ENCODE measurements at regions not wholly inside any gene's neighbourhood (a gene's known extent, or its start where the extent isn't known, plus 50 kb on each side); places are given as distances from the start of the nearest gene placed in this dataset.

DNA sequence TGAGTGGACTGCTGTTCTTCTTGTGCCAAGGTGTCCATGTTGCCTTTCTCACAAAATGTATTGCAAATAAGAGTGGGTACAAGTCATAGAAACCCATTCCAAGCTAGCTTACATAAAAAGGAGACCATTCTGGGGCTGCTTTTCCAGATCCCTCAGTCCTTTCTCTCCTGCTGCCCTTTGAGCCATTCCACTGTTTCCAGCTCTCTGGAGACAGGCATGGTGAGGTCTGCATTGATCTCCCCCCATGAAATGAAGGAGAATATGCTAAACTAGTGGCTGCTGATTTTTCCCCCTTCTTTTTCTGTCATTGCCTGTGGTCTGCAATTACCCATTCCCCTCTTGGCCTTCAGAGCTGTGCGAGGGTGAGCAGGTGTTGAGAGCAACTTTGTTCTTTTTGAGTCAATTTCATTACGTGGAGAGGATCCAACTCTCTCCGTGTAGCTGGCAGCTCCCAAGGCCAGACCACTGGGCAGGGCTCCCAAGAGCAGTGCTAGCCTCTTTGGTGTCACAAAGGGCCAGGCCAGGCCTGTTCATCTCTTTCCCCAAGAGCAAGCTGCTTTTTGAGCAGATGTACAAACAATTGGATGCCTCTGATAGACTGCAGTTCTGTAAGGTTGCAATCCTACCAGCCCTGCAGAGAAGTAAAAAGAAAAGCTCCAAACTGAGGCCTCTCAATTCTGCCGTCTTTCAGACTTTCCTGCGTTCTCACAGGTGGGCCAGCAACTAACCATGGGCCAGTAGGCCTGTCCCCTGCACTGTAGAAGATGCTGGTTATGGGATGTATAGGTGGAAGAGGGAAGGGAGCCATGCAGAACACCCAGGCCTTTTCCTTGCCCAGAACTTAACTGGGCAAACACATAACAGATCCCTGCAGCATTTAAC, 96.1 kb upstream of the ARMC2 start:
- H3K36me3 Mint-ChIP-seq (ENCODE audit: insufficient read depth, unreplicated experiment) = no peaks in the 10 kb centered on the region
- no peak for DNase-seq
- Histone ChIP-seq H3K27me3 (replicated peaks; ENCODE audit: control insufficient read depth, insufficient read depth, low read length) (no peaks in the 10 kb centered on the region), H3K4me3 (ENCODE audit: low read depth, low read length) (no peak overlapping the region), H3K36me3 (ENCODE audit: control insufficient read depth, insufficient read depth, low read length) (no peaks in the 10 kb centered on the region), H3K4me1 (peaks cover 7% of the 10 kb centered on the region; the same call in 1 of the 2 replicates), H3K9me3 (no peaks in the 10 kb centered on the region)
- CTCF ChIA-PET = no interaction called here
- no peak overlapping the region for H3K27ac Mint-ChIP-seq (ENCODE audit: unreplicated experiment)
- POLR2A ChIA-PET = no interaction called here
- TF ChIP-seq, protein P1, sequence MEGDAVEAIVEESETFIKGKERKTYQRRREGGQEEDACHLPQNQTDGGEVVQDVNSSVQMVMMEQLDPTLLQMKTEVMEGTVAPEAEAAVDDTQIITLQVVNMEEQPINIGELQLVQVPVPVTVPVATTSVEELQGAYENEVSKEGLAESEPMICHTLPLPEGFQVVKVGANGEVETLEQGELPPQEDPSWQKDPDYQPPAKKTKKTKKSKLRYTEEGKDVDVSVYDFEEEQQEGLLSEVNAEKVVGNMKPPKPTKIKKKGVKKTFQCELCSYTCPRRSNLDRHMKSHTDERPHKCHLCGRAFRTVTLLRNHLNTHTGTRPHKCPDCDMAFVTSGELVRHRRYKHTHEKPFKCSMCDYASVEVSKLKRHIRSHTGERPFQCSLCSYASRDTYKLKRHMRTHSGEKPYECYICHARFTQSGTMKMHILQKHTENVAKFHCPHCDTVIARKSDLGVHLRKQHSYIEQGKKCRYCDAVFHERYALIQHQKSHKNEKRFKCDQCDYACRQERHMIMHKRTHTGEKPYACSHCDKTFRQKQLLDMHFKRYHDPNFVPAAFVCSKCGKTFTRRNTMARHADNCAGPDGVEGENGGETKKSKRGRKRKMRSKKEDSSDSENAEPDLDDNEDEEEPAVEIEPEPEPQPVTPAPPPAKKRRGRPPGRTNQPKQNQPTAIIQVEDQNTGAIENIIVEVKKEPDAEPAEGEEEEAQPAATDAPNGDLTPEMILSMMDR (IDR thresholded peaks at IDR 0.05; ENCODE audit: insufficient read depth in 1 of 2, low read depth in 1 of 2, low read length in 1 of 2, severe bottlenecking in 1 of 2, unreplicated experiment in 1 of 2) = no peak
- H3K4me1 Mint-ChIP-seq (ENCODE audit: low read depth, unreplicated experiment) = peaks cover under 1% of the 10 kb centered on the region
- H3K4me3 Mint-ChIP-seq (ENCODE audit: unreplicated experiment) = no peak overlapping the region
- intact Hi-C loops (cut with micrococcal nuclease; ENCODE audit: unreplicated experiment) = no loop called here
- H3K9me3 Mint-ChIP-seq (ENCODE audit: unreplicated experiment) = no peaks in the 10 kb centered on the region
- H3K27me3 Mint-ChIP-seq (ENCODE audit: insufficient read depth, unreplicated experiment) = no peaks in the 10 kb centered on the region
- no TSS peak for BruUV-seq (replicated peaks)

DNA sequence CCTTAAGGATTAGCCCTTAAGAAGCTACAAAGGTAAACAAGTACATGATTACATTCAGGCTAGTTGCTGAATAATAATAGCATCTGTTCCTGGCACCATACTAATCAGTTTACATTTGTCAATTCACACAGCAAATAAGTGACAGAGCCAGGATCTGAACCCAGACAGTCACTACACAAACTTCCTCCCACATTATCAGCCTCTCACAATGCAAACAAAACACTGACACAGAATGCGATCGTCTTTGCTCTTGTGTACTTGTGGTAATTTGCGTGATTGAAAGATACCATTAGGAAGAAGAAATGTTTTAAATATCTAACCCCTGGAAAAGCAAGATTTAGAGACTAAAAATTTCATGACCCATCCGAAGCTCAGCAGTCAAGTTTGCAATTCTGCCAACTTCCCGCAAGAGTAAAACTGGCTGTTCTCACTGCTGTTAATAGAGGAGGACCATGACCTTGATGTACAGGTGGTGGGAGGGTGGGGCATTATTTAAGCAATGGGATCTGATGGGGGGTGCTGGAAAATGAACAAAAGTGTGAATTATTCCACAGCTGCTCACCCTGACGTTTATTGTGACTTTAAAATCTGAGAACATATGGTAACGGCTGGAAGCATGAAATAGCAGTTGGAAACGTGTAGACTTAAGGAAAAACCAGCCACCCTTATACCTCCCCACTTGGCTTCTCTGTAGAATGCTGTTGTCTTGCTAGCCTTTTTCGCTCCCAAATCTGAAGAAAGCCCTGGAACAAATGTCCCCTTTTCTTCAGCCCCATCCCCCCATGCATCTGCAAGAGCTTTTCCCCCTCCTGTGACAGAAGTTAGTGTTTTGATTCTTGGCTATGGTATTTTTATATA, 95.3 kb upstream of the ARMC2 start:
- CTCF ChIA-PET = no interaction called here
- Histone ChIP-seq H3K4me1 (peaks cover 5% of the 10 kb centered on the region; the same call in 1 of the 2 replicates), H3K36me3 (ENCODE audit: control insufficient read depth, insufficient read depth, low read length) (no peaks in the 10 kb centered on the region), H3K9me3 (no peaks in the 10 kb centered on the region), H3K27me3 (replicated peaks; ENCODE audit: control insufficient read depth, insufficient read depth, low read length) (no peaks in the 10 kb centered on the region), H3K4me3 (ENCODE audit: low read depth, low read length) (no peak overlapping the region)
- no peaks in the 10 kb centered on the region for H3K36me3 Mint-ChIP-seq (ENCODE audit: insufficient read depth, unreplicated experiment)
- no peak for DNase-seq
- no peak overlapping the region for H3K27ac Mint-ChIP-seq (ENCODE audit: unreplicated experiment)
- no peaks in the 10 kb centered on the region for H3K4me1 Mint-ChIP-seq (ENCODE audit: low read depth, unreplicated experiment)
- POLR2A ChIA-PET = no interaction called here
- no peaks in the 10 kb centered on the region for H3K27me3 Mint-ChIP-seq (ENCODE audit: insufficient read depth, unreplicated experiment)
- intact Hi-C loops (cut with micrococcal nuclease; ENCODE audit: unreplicated experiment) = no loop called here
- H3K9me3 Mint-ChIP-seq (ENCODE audit: unreplicated experiment) = no peaks in the 10 kb centered on the region
- TF ChIP-seq, protein P1 (IDR thresholded peaks at IDR 0.05; ENCODE audit: insufficient read depth in 1 of 2, low read depth in 1 of 2, low read length in 1 of 2, severe bottlenecking in 1 of 2, unreplicated experiment in 1 of 2) = no peak
- BruUV-seq (replicated peaks) = no TSS peak
- H3K4me3 Mint-ChIP-seq (ENCODE audit: unreplicated experiment) = no peak overlapping the region

All from Caco-2 (cell line).